H1 (cell line): ENCODE measurements at regions not wholly inside any gene's neighbourhood (a gene's known extent, or its start where the extent isn't known, plus 50 kb on each side); places are given as distances from the start of the nearest gene placed in this dataset.

Experiments used
- CTBP2 ChIP-seq: IDR thresholded peaks from 2 replicates; pipeline ENCODE4 v1.7.0; 2011; ENCODE audit warnings: borderline replicate concordance, mild to moderate bottlenecking, moderate library complexity, mixed read lengths, low read length; ENCODE audit not compliant: insufficient read depth, insufficient read length
- KDM4A ChIP-seq: IDR thresholded peaks from one replicate; pipeline ENCODE4 v1.7.1; 2012; ENCODE audit warnings: low read depth, mild to moderate bottlenecking, moderate library complexity, low read length, inconsistent platforms; ENCODE audit not compliant: severe bottlenecking
- POLR2A ChIP-seq, 2 experiments: IDR thresholded peaks; 1 replicate in 1 of 2; 2 replicates in 1 of 2; pipeline ENCODE4 v1.6.1; 2011; ENCODE audit warnings: low read depth in 2 of 2, low read length in 2 of 2, mild to moderate bottlenecking in 2 of 2; ENCODE audit errors: control extremely low read depth in 1 of 2
- RBBP5 ChIP-seq: IDR thresholded peaks from 2 replicates; pipeline ENCODE4 v1.7.1; 2012; ENCODE audit warnings: low read depth, mild to moderate bottlenecking, inconsistent platforms, low read length, moderate library complexity, borderline replicate concordance

DNA sequence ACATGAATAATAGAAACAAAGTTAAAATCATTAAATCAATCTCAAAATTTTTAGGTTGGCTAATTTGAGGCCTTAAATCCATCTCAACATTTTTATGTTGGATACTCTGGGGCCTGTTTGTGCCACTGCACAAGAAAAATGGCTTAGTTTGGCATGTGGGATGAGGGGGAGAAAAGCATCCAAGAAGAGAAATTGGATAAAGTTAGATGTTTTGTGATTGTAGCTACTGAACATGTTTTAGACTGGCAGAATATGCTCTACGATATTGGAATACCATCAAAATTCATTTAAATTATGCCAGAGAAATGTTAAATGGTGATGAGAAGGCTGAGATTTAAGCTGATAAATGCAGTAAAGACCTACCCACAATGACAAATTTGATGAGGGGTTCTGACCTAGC, 376.9 kb downstream of the CXXC4 start (continued):
- no peak for TF ChIP-seq CTBP2
- TF ChIP-seq POLR2A (IDR thresholded peaks at IDR 0.05; ENCODE audit: control extremely low read depth in 1 of 2, low read depth in 2 of 2, low read length in 2 of 2): no peak
- no peak for TF ChIP-seq KDM4A
- TF ChIP-seq RBBP5: no peak
